ENCODE measurements at regions not wholly inside any gene's neighbourhood (a gene's known extent, or its start where the extent isn't known, plus 50 kb on each side); places are given as distances from the start of the nearest gene placed in this dataset.

GRCh38 chr6:105791583-105792318 lies 294.4 kb upstream of the PRDM1 start:
- no peak for DNase-seq (ENCODE audit: low read depth)

- DNase-seq (ENCODE audit: low read depth): no peak
These were observed 295.0 kb upstream of the PRDM1 start for GRCh38 chr6:105791179-105791578.

- DNase-seq (ENCODE audit: low read depth): no peak
These were observed 295.5 kb upstream of the PRDM1 start for GRCh38 chr6:105790635-105791034.

- DNase-seq (ENCODE audit: low read depth): no peak
These were observed 296.2 kb upstream of the PRDM1 start for GRCh38 chr6:105789935-105790334.

- no peak for DNase-seq (ENCODE audit: low read depth)
These were observed 298.4 kb upstream of the PRDM1 start for GRCh38 chr6:105787747-105788146.

GRCh38 chr6:105786890-105787655 lies 299.1 kb upstream of the PRDM1 start:
- no peak for DNase-seq (ENCODE audit: low read depth)

- no peak for DNase-seq (ENCODE audit: low read depth)
These were observed 299.7 kb upstream of the PRDM1 start for GRCh38 chr6:105786449-105786848.

GRCh38 chr6:105785066-105785811 lies 300.9 kb upstream of the PRDM1 start:
- no peak for DNase-seq (ENCODE audit: low read depth)

GRCh38 chr6:105784179-105784578 lies 302.0 kb upstream of the PRDM1 start:
- no peak for DNase-seq (ENCODE audit: low read depth)

- DNase-seq (ENCODE audit: low read depth): no peak
These were observed 302.7 kb upstream of the PRDM1 start for GRCh38 chr6:105783333-105783935.

GRCh38 chr6:105781915-105782314 lies 304.2 kb upstream of the PRDM1 start:
- DNase-seq (ENCODE audit: low read depth): no peak

GRCh38 chr6:105781248-105781647 lies 304.9 kb upstream of the PRDM1 start:
- DNase-seq (ENCODE audit: low read depth): peak; percentile 25

GRCh38 chr6:105780146-105780860 lies 305.8 kb upstream of the PRDM1 start:
- no peak for DNase-seq (ENCODE audit: low read depth)

- DNase-seq (ENCODE audit: low read depth): no peak
These were observed 307.0 kb upstream of the PRDM1 start for GRCh38 chr6:105779110-105779509.

GRCh38 chr6:105775095-105775494 lies 311.0 kb upstream of the PRDM1 start:
- DNase-seq (ENCODE audit: low read depth): no peak

GRCh38 chr6:105774247-105774646 lies 311.9 kb upstream of the PRDM1 start:
- no peak for DNase-seq (ENCODE audit: low read depth)

- no peak for DNase-seq (ENCODE audit: low read depth)
These were observed 314.7 kb upstream of the PRDM1 start for GRCh38 chr6:105771313-105771970.

- DNase-seq (ENCODE audit: low read depth): no peak
These were observed 316.1 kb upstream of the PRDM1 start for GRCh38 chr6:105769987-105770386.

GRCh38 chr6:105769197-105769596 lies 316.9 kb upstream of the PRDM1 start:
- DNase-seq (ENCODE audit: low read depth): no peak

GRCh38 chr6:105767541-105767940 lies 318.6 kb upstream of the PRDM1 start:
- no peak for DNase-seq (ENCODE audit: low read depth)

- DNase-seq (ENCODE audit: low read depth): no peak
These were observed 320.9 kb upstream of the PRDM1 start for GRCh38 chr6:105765239-105765638.

Measured in activated T-cell treated with anti-CD3 and anti-CD28 coated beads for 48 hours (primary cell).